Hypothalamus (tissue), 51 donors: ENCODE measurements at regions not wholly inside any gene's neighbourhood (a gene's known extent, or its start where the extent isn't known, plus 50 kb on each side); places are given as distances from the start of the nearest gene placed in this dataset.

Experiments
- DNase-seq, 51 donors: peaks; one replicate each; lab custom pipeline; 2025; lab: John Stamatoyannopoulos, UW

DNA sequence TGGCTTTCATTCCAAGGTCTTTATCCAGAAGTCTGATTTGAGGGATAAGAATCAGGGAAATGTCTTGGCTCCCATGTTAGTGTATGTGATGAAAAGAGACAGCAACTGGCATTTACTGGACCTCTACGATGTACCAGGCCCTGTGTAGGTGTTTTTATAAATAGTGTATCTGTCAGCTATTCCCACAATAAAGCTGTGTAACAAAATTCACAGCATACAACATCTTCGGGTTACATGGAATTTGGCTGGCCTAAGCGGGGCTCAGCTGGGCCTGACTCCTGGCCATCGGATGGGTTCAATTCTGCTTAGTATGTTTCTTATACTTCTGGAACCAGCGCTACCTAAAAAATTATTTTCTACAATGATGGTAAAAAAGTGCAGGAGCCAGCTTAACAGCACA lies 128.2 kb downstream of the SNX5 start:
- no peak for DNase-seq

- DNase-seq, result no peak
These were observed 129.7 kb downstream of the SNX5 start for GRCh38 chr20:17838921-17839320.

GRCh38 chr20:17837179-17837578 lies 131.4 kb downstream of the SNX5 start:
- no peak for DNase-seq

DNA sequence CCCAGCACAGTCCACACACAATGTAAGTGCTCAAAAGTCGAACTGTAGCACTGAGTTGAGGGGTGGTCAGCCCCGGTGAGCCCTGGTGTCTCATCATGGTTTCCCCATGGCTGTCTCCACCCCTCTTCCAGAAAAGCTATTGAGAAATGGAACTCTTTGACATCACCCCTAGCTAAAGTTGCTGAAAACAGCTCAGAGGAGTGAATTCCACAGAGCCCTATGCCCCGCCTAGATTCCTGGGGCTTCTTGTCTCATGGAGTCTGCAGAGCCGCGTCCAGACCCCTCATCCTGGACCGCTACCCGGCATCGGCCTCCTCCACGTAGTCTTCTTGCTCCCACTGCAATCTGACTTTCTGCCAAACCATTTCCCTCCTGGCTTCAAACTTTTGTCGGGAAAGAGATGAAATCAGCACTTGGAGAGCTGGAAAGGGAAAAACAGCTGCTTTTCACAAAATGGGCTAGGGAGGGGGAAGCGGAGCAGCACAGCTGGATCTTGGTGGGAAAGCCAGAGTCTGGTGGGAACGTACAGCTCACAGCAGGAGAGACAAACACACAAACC lies 132.2 kb downstream of the SNX5 start:
- DNase-seq, result no peak

GRCh38 chr20:17835934-17836300 lies 132.7 kb downstream of the SNX5 start:
- DNase-seq, result no peak

DNA sequence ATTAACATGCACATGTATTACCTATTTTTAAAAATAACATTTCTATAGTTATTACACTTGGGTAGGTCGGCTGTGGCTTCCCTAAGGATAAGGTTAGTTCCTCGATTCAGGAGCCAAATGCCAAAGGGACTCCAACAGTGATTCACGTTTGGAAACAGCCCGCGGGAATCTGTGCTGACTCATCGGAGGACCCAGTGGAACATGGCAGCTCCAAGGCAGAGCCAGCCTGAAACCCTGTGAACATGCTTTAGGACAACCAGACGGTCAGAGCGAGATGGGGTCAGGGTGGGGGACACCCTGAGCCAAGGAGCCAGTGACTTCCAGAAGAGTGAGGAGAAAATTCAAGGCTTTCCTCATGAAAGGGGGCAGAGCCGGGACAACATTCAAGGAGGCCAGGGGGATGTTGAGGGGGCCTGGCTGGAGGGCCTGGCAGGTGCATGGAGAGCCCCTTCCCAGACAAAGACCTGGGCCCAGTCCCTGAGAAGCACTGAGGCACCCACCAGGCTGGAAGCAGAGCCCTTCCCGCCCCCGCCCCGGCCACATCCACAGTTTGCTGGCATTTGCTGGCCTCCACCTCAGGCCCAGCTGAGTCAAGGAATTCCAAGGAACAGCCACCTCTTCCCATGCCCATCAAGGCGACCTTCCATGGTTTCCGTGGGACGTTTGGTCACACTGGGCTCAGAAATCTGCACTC lies 133.2 kb downstream of the SNX5 start:
- DNase-seq, result peak in 1 of 51 donors; percentile 6

DNA sequence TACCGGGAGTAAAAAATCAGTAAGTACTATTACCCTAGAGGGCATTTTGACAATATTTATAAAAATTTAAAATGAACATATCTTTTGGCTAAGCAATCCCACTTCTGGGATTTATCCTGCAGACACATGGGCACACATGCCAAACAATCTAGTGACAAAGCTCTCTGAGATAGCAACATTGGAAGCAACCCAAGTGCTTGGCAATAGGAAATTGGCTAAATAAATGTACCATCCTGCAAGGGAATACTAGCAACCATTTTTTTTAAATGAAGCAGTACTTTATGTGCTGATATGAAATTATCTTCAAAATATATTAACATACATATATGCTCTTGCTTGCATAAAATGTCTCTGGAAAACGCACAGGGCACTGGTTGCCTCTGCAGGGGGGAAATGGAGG lies 133.8 kb downstream of the SNX5 start:
- DNase-seq, result no peak

GRCh38 chr20:17833036-17833674 lies 133.4 kb downstream of the BANF2 start:
- DNase-seq, result no peak

DNA sequence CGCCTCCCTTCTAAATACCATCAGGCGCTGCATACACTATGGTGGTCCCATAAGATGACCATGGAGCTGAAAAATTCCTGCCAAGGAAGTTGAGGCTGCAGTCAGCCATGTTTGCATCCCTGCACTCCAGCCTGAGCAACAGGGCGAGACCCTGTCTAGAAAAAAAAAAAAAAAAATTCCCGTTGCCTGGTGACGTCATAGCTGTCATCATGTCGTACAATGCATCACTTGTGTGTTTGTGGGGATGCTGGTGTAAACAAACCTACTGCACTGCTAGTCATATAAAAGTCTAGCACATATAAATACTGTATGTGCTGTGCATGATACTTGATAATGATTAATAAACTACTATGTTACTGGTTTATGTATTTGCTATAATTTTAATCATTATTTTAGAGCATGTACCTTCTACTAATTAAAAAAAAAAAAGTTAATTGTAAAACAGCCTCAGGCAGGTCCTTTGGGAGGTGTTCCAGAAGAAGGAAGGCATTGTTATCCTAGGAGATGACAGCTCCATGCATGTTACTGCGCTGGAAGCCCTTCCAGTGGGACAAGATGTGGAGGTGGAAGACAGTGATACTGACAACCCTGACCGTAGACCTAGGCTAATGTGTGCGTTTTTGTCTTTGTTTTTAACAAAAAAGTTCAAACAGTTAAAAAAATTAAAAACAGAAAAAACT lies 132.6 kb downstream of the BANF2 start:
- no peak for DNase-seq

DNA sequence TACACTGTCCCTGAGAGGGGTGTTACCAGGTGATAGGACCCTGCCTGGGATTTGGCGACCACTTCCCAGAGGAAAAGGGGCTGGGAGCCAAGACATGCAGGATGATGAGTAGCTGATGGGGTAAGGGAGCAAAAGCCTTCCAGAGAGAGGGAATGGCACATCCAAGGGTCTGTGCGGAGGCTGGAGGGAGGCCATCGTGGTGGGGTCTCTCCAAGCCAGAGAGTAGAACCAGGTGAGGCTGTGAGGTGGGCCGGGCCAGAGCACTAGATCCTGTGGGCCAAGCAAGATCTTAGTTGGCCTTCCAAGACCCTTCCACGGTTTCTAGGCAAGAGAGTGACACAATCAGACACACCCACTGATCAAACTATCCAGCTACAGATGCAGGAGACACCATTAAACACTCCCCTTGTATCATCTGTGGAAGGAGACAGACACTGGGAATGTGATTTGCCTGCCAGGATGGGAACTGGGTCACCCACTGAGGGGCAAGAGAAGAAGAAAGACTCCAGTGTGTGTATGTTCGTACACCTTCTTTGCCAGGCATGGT lies 128.9 kb downstream of the BANF2 start:
- no peak for DNase-seq

GRCh38 chr20:17827759-17828559 lies 128.2 kb downstream of the BANF2 start:
- no peak for DNase-seq

DNA sequence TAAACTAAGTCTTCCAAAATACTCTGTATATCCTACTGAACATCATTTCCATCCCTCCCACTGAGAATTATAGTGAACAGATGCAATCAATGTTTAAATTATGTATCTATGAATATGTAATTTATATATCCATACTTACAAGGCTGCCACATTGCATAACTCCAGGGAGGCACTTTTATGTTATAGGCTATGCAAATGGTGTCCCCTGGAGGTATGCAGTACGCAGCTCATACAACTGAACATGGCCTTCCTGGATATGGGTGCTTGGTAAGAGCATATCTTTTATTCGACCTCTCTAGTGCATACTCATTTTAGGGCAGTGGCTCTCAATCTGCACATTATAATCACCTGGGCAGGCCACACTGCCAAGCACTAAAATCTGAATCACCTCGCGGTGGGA lies 127.3 kb downstream of the BANF2 start:
- no peak for DNase-seq

GRCh38 chr20:17825960-17826843 lies 126.4 kb downstream of the BANF2 start:
- no peak for DNase-seq

DNA sequence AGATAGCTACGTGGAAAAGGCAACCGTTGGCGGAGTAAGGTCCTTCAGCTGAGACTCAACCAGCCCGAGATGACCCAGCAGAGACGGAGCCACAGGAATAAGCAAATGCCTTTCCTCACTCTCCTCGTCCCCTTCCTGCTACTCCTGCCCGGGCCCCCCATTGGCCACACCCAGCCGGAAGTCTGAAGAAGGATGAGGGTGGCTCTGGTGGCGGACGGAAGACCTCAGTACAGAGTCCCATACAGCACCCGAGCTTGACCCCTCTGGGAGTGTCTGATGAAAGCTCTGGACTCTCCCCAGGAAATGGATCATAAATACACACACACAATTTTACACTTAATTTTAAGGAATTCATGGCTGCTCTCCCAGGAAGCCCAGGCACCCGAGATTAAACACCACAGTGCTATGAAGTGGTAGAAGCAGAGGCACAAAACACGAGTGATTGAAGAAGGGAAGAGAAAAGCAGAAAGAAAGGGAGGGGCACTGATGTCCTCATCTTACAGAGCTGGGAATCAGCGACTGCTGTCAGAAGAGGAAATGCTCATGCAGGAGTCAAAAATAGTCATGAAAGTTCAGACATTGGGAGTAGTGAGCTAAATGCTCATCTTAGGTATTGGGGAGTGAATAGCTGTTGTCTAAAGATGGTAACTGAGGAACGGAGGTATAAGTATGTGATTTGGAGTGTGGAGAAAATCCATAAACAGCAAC lies 125.6 kb downstream of the BANF2 start:
- no peak for DNase-seq

GRCh38 chr20:17824676-17825251 lies 125.0 kb downstream of the BANF2 start:
- DNase-seq, result no peak

- DNase-seq, result no peak
These were observed 123.8 kb downstream of the BANF2 start for GRCh38 chr20:17823409-17824144.

- DNase-seq, result no peak
These were observed 123.0 kb downstream of the BANF2 start for GRCh38 chr20:17822540-17823408.
